K562 (cell line): ENCODE measurements at regions not wholly inside any gene's neighbourhood (a gene's known extent, or its start where the extent isn't known, plus 50 kb on each side); places are given as distances from the start of the nearest gene placed in this dataset.

Experiments
- CBX2 ChIP-seq: fragments of 200-600 bp; sonication (generic); IDR thresholded peaks from one replicate; pipeline ENCODE4 v1.6.1; 2012; ENCODE audit warnings: mild to moderate bottlenecking, low read length, inconsistent platforms; ENCODE audit not compliant: insufficient read depth, poor library complexity, severe bottlenecking
- POLR2A ChIP-seq: fragments of 450-650 bp; conservative IDR thresholded peaks from 2 replicates; pipeline ENCODE4 v1.6.1; 2016
- RBFOX2 ChIP-seq: fragments of 200-400 bp; formaldehyde crosslinking; IDR thresholded peaks from 2 replicates; pipeline ENCODE4 v1.6.1; 2017; ENCODE audit warnings: low read depth, mild to moderate bottlenecking, low read length, moderate library complexity
- ZNF232 ChIP-seq: sonication (generic); formaldehyde crosslinking; IDR thresholded peaks from 2 replicates; pipeline ENCODE4 v1.8.0; 2022; ENCODE audit warnings: mild to moderate bottlenecking, missing genetic modification reagents
- TF ChIP-seq, protein P1 (sequence below): sonication (generic); formaldehyde crosslinking; IDR thresholded peaks from 2 replicates; pipeline ENCODE4 v1.8.0; 2022; ENCODE audit warnings: missing genetic modification reagents, mild to moderate bottlenecking, borderline replicate concordance
- TF ChIP-seq, protein P2 (sequence below), 3 experiments: IDR thresholded peaks in 2 of 3; conservative IDR thresholded peaks in 1 of 3; 2 replicates each; pipeline ENCODE4 v1.5.1; 2011 to 2012; ENCODE audit warnings: low read length in 3 of 3, mild to moderate bottlenecking in 3 of 3, control low read depth in 2 of 3, improper control_type of control experiment in 1 of 3, inconsistent platforms in 1 of 3, low read depth in 1 of 3, mixed read lengths in 1 of 3, moderate library complexity in 1 of 3; ENCODE audit not compliant: insufficient read depth in 2 of 3

DNA sequence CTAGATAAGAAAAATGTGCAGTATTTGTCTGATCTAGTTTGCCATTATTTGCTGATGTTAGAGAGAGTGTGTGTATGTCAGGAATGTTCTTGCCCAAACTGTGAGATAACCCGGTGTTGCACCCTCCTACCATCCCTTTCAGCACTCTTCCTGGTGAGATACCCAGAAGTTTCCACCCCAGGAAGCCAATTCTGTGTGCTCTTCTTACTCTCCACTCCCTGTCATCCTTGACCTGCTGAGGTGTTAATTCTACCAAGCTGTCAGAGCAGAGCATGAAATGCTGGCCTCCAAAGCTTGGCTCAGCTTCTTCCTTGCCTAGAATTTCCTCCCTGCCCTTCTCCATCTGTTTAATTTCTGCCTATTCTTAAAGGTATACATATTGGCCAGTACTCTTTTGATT lies 237.3 kb upstream of the CNR1 start:
- TF ChIP-seq POLR2A (no peak), CBX2 (no peak), RBFOX2 (no peak), ZNF232 (no peak)
- TF ChIP-seq, protein P1, sequence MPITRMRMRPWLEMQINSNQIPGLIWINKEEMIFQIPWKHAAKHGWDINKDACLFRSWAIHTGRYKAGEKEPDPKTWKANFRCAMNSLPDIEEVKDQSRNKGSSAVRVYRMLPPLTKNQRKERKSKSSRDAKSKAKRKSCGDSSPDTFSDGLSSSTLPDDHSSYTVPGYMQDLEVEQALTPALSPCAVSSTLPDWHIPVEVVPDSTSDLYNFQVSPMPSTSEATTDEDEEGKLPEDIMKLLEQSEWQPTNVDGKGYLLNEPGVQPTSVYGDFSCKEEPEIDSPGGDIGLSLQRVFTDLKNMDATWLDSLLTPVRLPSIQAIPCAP (CRISPR knock-in tag), result no peak
- TF ChIP-seq, protein P2, sequence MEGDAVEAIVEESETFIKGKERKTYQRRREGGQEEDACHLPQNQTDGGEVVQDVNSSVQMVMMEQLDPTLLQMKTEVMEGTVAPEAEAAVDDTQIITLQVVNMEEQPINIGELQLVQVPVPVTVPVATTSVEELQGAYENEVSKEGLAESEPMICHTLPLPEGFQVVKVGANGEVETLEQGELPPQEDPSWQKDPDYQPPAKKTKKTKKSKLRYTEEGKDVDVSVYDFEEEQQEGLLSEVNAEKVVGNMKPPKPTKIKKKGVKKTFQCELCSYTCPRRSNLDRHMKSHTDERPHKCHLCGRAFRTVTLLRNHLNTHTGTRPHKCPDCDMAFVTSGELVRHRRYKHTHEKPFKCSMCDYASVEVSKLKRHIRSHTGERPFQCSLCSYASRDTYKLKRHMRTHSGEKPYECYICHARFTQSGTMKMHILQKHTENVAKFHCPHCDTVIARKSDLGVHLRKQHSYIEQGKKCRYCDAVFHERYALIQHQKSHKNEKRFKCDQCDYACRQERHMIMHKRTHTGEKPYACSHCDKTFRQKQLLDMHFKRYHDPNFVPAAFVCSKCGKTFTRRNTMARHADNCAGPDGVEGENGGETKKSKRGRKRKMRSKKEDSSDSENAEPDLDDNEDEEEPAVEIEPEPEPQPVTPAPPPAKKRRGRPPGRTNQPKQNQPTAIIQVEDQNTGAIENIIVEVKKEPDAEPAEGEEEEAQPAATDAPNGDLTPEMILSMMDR (IDR thresholded peaks at IDR 0.05 in 2 of 3, conservative IDR thresholded peaks at IDR 0.05 in 1 of 3; ENCODE audit: insufficient read depth in 2 of 3, low read depth in 1 of 3, low read length in 3 of 3), result no peak
